HG02970 (cell line): ENCODE measurements at regions not wholly inside any gene's neighbourhood (a gene's known extent, or its start where the extent isn't known, plus 50 kb on each side); places are given as distances from the start of the nearest gene placed in this dataset.

ENCODE experiments used
- ATAC-seq: cut with Tn5 transposase; IDR thresholded peaks from one replicate; pipeline ENCODE4 v1.9.1; 2021; ENCODE audit warnings: mild to moderate bottlenecking, moderate library complexity, moderate number of reproducible peaks; ENCODE audit not compliant: unreplicated experiment, low FRiP score

- ATAC-seq = no peak
Measured at GRCh38 chr5:153883854-153884611, 154.7 kb downstream of the FAM114A2 start.

GRCh38 chr5:153881687-153882086 lies 157.0 kb downstream of the FAM114A2 start:
- no peak for ATAC-seq

GRCh38 chr5:153880106-153880505 lies 158.6 kb downstream of the FAM114A2 start:
- ATAC-seq = no peak

- ATAC-seq = no peak
Measured at GRCh38 chr5:153879596-153879995, 159.1 kb downstream of the FAM114A2 start.

GRCh38 chr5:153866176-153866575 lies 172.5 kb downstream of the FAM114A2 start:
- no peak for ATAC-seq

- no peak for ATAC-seq
Measured at GRCh38 chr5:153865016-153865415, 173.7 kb downstream of the FAM114A2 start.

- ATAC-seq = no peak
Measured at GRCh38 chr5:153863951-153864350, 174.8 kb downstream of the FAM114A2 start.
